ENCODE measurements at regions not wholly inside any gene's neighbourhood (a gene's known extent, or its start where the extent isn't known, plus 50 kb on each side); places are given as distances from the start of the nearest gene placed in this dataset.

GRCh38 chr22:23405366-23405851 lies 174.7 kb downstream of the IGLL1 start:
- DNase-seq: no peak

- no peak for DNase-seq
These were observed 175.3 kb downstream of the IGLL1 start for GRCh38 chr22:23404689-23405365.

GRCh38 chr22:23403720-23404688 lies 176.1 kb downstream of the IGLL1 start:
- no peak for DNase-seq

- no peak for DNase-seq
These were observed 176.9 kb downstream of the IGLL1 start for GRCh38 chr22:23403152-23403719.

GRCh38 chr22:23402275-23403151 lies 177.6 kb downstream of the IGLL1 start:
- DNase-seq: peak; percentile 24 to 37

GRCh38 chr22:23401910-23402274 lies 178.2 kb downstream of the IGLL1 start:
- no peak for DNase-seq

GRCh38 chr22:23401111-23401909 lies 178.8 kb downstream of the IGLL1 start:
- no peak for DNase-seq

GRCh38 chr22:23400286-23400981 lies 179.7 kb downstream of the IGLL1 start:
- DNase-seq: no peak

GRCh38 chr22:23399367-23400285 lies 180.5 kb downstream of the IGLL1 start:
- no peak for DNase-seq

- DNase-seq: no peak
These were observed 181.3 kb downstream of the IGLL1 start for GRCh38 chr22:23398701-23399366.

GRCh38 chr22:23397613-23398567 lies 182.2 kb downstream of the IGLL1 start:
- no peak for DNase-seq

GRCh38 chr22:23397008-23397612 lies 183.0 kb downstream of the IGLL1 start:
- no peak for DNase-seq

- DNase-seq: no peak
These were observed 183.6 kb downstream of the IGLL1 start for GRCh38 chr22:23396362-23397007.

GRCh38 chr22:23395530-23396361 lies 184.3 kb downstream of the IGLL1 start:
- no peak for DNase-seq

- DNase-seq: no peak
These were observed 185.4 kb downstream of the IGLL1 start for GRCh38 chr22:23394525-23395326.

Data from activated CD4-positive, alpha-beta T cell treated with anti-CD3 and anti-CD28 coated beads, Interleukin-2, amount 50 U/mL, for 4 hours (primary cell).